ENCODE measurements at regions not wholly inside any gene's neighbourhood (a gene's known extent, or its start where the extent isn't known, plus 50 kb on each side); places are given as distances from the start of the nearest gene placed in this dataset.

GRCh38 chr10:78309536-78310237, 276.0 kb downstream of the RPS24 start:
- TF ChIP-seq JUND (IDR thresholded peaks at IDR 0.05) = no peak
- TF ChIP-seq RXRA (IDR thresholded peaks at IDR 0.05; ENCODE audit: borderline replicate concordance, low read depth) = no peak
- TF ChIP-seq, protein P1, sequence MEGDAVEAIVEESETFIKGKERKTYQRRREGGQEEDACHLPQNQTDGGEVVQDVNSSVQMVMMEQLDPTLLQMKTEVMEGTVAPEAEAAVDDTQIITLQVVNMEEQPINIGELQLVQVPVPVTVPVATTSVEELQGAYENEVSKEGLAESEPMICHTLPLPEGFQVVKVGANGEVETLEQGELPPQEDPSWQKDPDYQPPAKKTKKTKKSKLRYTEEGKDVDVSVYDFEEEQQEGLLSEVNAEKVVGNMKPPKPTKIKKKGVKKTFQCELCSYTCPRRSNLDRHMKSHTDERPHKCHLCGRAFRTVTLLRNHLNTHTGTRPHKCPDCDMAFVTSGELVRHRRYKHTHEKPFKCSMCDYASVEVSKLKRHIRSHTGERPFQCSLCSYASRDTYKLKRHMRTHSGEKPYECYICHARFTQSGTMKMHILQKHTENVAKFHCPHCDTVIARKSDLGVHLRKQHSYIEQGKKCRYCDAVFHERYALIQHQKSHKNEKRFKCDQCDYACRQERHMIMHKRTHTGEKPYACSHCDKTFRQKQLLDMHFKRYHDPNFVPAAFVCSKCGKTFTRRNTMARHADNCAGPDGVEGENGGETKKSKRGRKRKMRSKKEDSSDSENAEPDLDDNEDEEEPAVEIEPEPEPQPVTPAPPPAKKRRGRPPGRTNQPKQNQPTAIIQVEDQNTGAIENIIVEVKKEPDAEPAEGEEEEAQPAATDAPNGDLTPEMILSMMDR (IDR thresholded peaks at IDR 0.05) = no peak
